Sciatic nerve (tissue), 2 donors: ENCODE measurements at regions not wholly inside any gene's neighbourhood (a gene's known extent, or its start where the extent isn't known, plus 50 kb on each side); places are given as distances from the start of the nearest gene placed in this dataset.
A peak's percentile ranks its signal among the peaks of the same experiment; 100 is the strongest.
"Not testable (repeated sequence)": the region's sequence is repeated elsewhere in the genome, so short reads cannot be mapped to it uniquely, and the experiment has no call there.

Source experiments
- ATAC-seq: fragments of 200-7000 bp; cut with Tn5 transposase; one replicate; pipeline ENCODE4 v1.9.1; 2020; ENCODE audit warnings: mild to moderate bottlenecking, moderate library complexity
- DNase-seq: peaks from one replicate; pipeline ENCODE4 v3.0.0-alpha.2; 2020; ENCODE audit warnings: low spot score
- intact Hi-C: fragments of 100-400 bp; cut with DNase I; formaldehyde crosslinking; loops from one replicate; pipeline ENCODE4 v1.14.2; 2022
- donor health status: DM: no; HTN: no; CAD: no.
- donor health status: DM: no; HTN: no; CAD: no.

- not testable (repeated sequence) for DNase-seq
Measured at GRCh38 chr7:63580045-63580444, 418.6 kb upstream of the ZNF722 start.

GRCh38 chr7:63580536-63581300, 417.9 kb upstream of the ZNF722 start:
- DNase-seq, intact Hi-C loops: not testable (repeated sequence)
- ATAC-seq, result peak; percentile 52

More at GRCh38 chr7:63580045-63580444, 418.6 kb upstream of the ZNF722 start:
- intact Hi-C loops, result not testable (repeated sequence)
- ATAC-seq, result peak; percentile 18

- intact Hi-C loops, ATAC-seq, DNase-seq: not testable (repeated sequence)
Measured at GRCh38 chr7:63582771-63583170, 415.9 kb upstream of the ZNF722 start.

- ATAC-seq, DNase-seq, intact Hi-C loops: not testable (repeated sequence)
Measured at GRCh38 chr7:63587151-63587853, 411.3 kb upstream of the ZNF722 start.

- peak; percentile 34 for ATAC-seq
- intact Hi-C loops, DNase-seq: not testable (repeated sequence)
Measured at GRCh38 chr7:63591249-63591648, 407.4 kb upstream of the ZNF722 start.

- intact Hi-C loops, ATAC-seq, DNase-seq: not testable (repeated sequence)
Measured at GRCh38 chr7:63603812-63604211, 394.8 kb upstream of the ZNF722 start.

- DNase-seq, result not testable (repeated sequence)
Measured at GRCh38 chr7:63604853-63605252, 393.8 kb upstream of the ZNF722 start.

GRCh38 chr7:63617595-63617994, 381.1 kb upstream of the ZNF722 start:
- ATAC-seq, result peak; percentile 22
- DNase-seq, intact Hi-C loops: not testable (repeated sequence)

More at GRCh38 chr7:63604853-63605252, 393.8 kb upstream of the ZNF722 start:
- intact Hi-C loops, ATAC-seq: not testable (repeated sequence)

- peak; percentile 36 for ATAC-seq
- intact Hi-C loops, DNase-seq: not testable (repeated sequence)
Measured at GRCh38 chr7:63620169-63620735, 378.4 kb upstream of the ZNF722 start.

GRCh38 chr7:63627590-63628485, 370.8 kb upstream of the ZNF722 start:
- DNase-seq, intact Hi-C loops, ATAC-seq: not testable (repeated sequence)

GRCh38 chr7:63629024-63629423, 369.6 kb upstream of the ZNF722 start:
- DNase-seq, intact Hi-C loops, ATAC-seq: not testable (repeated sequence)

GRCh38 chr7:63636585-63636984, 362.1 kb upstream of the ZNF722 start:
- intact Hi-C loops, DNase-seq, ATAC-seq: not testable (repeated sequence)

- ATAC-seq, DNase-seq, intact Hi-C loops: not testable (repeated sequence)
Measured at GRCh38 chr7:63665553-63665952, 333.1 kb upstream of the ZNF722 start.

GRCh38 chr7:63691408-63691807, 307.2 kb upstream of the ZNF722 start:
- DNase-seq, ATAC-seq, intact Hi-C loops: not testable (repeated sequence)

- ATAC-seq, DNase-seq, intact Hi-C loops: not testable (repeated sequence)
Measured at GRCh38 chr7:63694296-63694695, 304.4 kb upstream of the ZNF722 start.
